Amygdala (tissue), 56 donors: ENCODE measurements at regions not wholly inside any gene's neighbourhood (a gene's known extent, or its start where the extent isn't known, plus 50 kb on each side); places are given as distances from the start of the nearest gene placed in this dataset.
"Not testable (repeated sequence)": the region's sequence is repeated elsewhere in the genome, so short reads cannot be mapped to it uniquely, and the experiment has no call there.

Source experiments
- DNase-seq, 56 donors: peaks; one replicate each; lab custom pipeline; 2025; lab: John Stamatoyannopoulos, UW

DNA sequence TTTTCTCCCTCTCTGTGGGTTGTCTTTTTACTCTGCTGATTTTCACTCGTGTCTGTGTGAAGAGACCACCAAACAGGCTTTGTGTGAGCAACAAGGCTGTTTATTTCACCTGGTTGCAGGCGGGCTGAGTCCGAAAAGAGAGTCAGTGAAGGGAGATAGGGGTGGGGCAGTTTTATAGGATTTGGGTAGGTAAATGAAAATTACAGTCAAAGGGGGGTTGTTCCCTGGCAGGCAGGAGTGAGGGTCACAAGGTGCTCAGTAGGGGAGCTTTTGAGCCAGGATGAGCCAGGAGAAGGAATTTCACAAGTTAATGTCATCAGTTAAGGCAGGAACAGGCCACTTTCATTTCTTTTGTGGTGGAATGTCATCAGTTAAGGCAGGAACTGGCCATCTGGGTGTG, 729.6 kb downstream of the TRHDE start:
- not testable (repeated sequence) for DNase-seq

DNA sequence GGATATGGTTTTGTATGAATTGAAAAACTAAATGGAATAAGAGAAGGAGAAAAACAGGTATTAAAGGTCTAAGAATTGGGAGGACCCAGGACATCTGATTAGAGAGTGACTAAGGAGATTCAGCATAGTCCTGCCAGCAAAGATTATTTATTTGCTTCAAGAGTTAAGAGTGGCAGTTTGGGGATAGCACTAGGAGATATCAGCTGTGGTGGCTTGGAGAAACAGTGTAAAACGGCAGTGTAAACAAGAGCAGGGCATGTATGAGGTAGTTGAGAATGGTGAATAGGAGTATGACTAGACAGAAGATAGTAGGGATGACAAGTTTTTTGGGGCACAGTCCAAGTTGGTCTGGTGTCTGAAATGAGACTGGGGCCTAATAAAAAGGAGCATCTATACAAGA, 730.3 kb downstream of the TRHDE start:
- not testable (repeated sequence) for DNase-seq

DNA sequence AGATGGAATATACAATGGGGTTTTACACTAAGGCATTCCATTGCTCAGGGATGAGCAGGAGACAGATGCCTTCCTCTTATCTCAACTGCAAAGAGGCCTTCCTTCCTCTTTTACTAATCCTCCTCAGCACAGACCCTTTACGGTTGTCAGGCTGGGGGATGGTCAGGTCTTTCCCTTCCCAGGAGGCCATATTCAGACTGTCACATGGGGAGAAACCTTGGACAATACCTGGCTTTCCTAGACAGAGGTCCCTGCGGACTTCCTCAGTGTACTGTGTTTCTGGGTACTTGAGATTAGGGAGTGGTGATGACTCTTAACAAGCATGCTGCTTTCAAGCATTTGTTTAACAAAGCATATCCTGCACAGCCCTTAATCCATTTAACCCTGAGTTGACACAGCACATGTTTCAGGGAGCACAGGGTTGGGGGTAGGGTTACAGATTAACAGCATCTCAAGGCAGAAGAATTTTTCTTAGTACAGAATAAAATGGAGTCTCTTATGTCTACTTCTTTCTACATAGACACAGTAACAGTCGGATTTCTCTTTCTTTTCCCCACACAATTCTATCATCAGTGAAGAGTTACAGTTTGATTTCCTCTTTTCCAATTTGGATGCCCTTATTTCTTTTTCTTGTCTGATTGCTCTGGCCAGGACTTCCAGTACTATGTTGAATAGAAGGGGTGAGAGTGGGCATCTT, 737.1 kb downstream of the TRHDE start:
- DNase-seq: not testable (repeated sequence)

DNA sequence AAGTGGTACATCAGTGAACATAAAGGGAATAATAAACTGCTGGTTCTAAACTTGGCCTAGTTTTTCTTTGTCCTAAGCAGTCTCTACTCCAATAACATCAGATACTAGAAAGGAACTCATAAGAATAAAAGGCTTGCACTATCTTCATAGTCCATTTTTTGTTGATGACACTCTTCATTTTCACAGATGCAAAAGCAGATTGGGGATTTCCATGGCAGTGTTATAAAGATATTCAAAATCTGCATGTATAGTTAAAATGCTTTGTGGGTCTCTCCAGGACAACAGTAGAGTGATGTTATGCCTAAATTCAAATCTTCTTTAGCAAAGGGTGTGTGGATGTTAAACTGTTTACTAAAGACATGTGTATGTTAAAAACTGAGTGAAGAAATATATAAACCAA, 745.8 kb downstream of the TRHDE start:
- no peak for DNase-seq

GRCh38 chr12:73053893-73054292, 781.7 kb downstream of the TRHDE start:
- DNase-seq: no peak

GRCh38 chr12:73057428-73057827, 785.3 kb downstream of the TRHDE start:
- DNase-seq: no peak

DNA sequence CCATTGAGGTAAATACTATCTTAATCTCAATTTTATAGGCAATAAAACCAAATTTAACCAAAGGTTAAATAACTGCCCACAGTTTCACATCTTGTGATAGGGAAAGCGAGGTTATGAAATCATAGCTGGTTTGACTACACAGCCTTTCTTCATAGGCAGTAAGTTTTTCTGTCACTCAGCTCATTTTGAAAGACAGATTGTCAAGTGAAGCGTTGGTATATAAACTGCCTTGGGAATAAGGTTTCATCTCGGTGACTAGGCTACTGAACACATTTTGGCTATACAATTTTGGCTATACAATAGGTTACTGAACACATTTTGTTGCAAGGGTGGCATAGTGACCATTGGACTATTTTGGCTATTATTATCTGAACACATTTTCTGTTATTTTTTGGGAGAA, 793.7 kb downstream of the TRHDE start:
- DNase-seq: no peak

GRCh38 chr12:73067616-73068015, 795.4 kb downstream of the TRHDE start:
- DNase-seq: no peak

DNA sequence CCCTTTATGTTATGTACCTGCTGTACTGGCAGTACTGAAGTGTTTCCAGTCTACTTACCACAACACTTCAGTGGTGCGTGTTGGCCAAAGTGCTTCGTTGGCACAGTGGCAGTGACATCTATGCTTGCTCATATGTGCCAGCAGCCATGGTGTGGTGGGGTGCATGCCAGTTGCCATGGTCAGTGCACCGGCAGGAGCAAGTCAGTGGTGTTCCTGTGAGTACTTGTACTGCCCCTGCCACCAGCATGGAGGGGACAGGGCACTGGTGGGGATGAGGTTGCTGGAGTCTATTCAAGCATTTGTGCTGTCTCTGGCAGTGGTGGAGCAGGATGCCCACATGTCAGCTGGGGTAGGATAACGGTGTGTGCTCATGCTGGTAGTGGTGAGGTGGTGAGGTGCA, 800.0 kb downstream of the TRHDE start:
- DNase-seq: no peak

- no peak for DNase-seq
Measured at GRCh38 chr12:73076760-73077159, 804.6 kb downstream of the TRHDE start.

DNA sequence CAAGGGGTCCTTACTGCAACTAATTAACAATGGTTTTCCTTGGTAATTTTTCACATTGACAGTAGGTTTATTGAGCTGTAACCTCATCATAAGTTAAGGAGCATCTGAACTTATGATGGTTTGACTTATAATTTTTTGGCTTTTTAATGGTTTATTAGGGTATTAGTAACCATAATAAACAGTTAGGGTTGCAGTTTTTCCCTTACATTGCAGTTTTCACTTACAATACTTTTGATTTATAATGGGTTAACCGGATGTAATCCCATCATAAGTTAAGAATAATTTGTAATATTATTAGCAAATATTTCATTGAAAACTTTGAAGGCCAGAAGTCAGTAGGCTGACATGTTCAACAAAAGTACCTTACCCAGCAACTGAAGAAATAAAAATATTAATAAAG, 811.6 kb downstream of the TRHDE start:
- no peak for DNase-seq

- DNase-seq: no peak
Measured at GRCh38 chr12:73106296-73106695, 834.1 kb downstream of the TRHDE start.

DNA sequence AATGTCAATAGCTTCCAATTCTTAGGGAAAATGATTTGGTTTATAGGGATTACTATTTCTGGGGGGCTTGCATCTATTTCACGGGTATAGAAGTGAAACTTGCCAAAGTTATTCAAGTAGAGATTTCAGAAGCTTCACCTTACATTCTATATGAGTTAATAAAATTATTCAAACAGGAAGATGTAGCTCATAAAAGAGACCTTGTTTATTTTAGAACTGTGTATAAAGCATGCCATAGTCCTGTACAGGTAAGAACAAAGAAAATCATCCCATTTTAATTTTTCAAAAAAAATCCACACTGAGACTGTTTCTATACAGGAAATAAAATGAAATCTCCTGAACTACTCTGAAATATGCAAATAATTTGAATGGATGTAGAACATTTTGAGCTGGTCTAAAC, 834.7 kb downstream of the TRHDE start:
- DNase-seq: no peak

GRCh38 chr12:73110816-73111215, 838.6 kb downstream of the TRHDE start:
- no peak for DNase-seq

- no peak for DNase-seq
Measured at GRCh38 chr12:73112035-73112816, 840.1 kb downstream of the TRHDE start.

DNA sequence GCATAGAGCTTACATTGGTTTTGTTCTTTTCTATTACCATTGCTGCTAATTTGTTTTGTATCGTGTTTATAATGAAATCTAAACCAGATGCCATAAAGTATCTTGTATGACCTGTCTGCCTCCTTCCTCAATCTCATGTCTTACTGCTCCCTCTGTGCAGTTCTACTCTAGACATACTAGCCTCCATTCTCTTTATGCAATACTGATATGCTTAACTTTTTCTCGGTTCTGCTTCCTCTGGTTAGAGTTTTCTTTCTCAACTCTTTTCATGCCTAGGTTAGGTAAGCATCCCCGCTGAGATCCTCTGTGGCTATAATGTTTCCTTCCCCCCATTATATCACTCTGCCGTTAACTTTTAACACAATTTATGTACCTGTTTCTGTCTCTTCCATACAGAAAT, 852.3 kb downstream of the TRHDE start:
- DNase-seq: no peak

- DNase-seq: no peak
Measured at GRCh38 chr12:73125148-73125547, 853.0 kb downstream of the TRHDE start.

GRCh38 chr12:73136386-73136785, 864.2 kb downstream of the TRHDE start:
- DNase-seq: no peak

GRCh38 chr12:73139642-73140041, 867.5 kb downstream of the TRHDE start:
- DNase-seq: not testable (repeated sequence)

DNA sequence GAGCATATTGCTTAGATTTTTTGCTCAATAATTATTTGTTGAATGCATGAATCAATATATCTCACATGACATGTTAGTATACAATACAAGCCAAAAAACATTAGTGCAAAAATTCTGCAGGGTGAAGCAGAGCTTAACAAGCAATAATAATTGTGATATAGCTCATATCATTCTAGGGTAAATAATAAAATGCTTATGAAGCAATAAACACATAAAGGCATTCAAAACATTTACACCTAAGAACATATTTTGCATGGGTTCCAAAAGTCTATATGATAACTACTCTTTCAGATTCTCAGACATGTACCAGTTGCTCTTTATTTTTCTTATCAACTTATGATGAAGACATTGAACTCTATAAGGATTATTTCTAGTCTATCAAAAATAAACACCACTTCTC, 886.2 kb downstream of the TRHDE start:
- no peak for DNase-seq

DNA sequence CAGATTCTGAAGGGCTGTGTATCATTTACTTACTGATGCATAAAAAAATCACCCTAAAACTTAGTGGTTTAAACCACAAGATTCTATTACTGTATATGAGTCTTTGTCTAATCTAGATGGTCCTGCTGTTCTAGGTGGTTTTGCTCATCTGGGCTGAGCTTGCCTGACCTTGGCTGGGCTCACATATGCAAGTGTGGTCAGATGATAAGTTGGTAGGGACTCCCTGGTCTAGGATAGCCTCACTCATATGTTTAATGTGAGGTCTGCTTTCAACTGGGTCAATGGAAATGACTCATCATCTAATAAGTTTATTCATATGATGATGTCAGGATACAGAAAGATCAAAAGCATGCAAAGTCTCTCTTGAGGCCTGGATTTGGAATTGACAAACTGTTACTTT, 887.8 kb downstream of the TRHDE start:
- DNase-seq: no peak

GRCh38 chr12:73161970-73162369, 889.8 kb downstream of the TRHDE start:
- no peak for DNase-seq
